A549 (cell line): ENCODE measurements at regions not wholly inside any gene's neighbourhood (a gene's known extent, or its start where the extent isn't known, plus 50 kb on each side); places are given as distances from the start of the nearest gene placed in this dataset.

ENCODE experiments used
- EP300 ChIP-seq, 2 experiments: fragments of >200 bp; sonication (Bioruptor Twin); formaldehyde crosslinking; IDR thresholded peaks; 2 replicates in 1 of 2; 3 replicates in 1 of 2; pipeline ENCODE4 v1.6.1; 2016 to 2017
- JUNB ChIP-seq: fragments of >200 bp; sonication (Bioruptor Twin); formaldehyde crosslinking; IDR thresholded peaks from 2 replicates; pipeline ENCODE4 v1.6.1; 2016
- RCOR1 ChIP-seq: fragments of 150-350 bp; IDR thresholded peaks from 2 replicates; pipeline ENCODE4 v1.6.1; 2014; ENCODE audit warnings: antibody characterized with exemption, low read length, low read depth
- TF ChIP-seq, protein P1 (sequence below): fragments of >200 bp; sonication (Bioruptor Twin); formaldehyde crosslinking; IDR thresholded peaks from 3 replicates; pipeline ENCODE4 v1.5.1; 2016
- TF ChIP-seq, protein P2 (sequence below): fragments of 200-600 bp; sonication (generic); IDR thresholded peaks from 2 replicates; pipeline ENCODE4 v1.6.1; 2016; ENCODE audit warnings: antibody characterized with exemption, mild to moderate bottlenecking, moderate library complexity

DNA sequence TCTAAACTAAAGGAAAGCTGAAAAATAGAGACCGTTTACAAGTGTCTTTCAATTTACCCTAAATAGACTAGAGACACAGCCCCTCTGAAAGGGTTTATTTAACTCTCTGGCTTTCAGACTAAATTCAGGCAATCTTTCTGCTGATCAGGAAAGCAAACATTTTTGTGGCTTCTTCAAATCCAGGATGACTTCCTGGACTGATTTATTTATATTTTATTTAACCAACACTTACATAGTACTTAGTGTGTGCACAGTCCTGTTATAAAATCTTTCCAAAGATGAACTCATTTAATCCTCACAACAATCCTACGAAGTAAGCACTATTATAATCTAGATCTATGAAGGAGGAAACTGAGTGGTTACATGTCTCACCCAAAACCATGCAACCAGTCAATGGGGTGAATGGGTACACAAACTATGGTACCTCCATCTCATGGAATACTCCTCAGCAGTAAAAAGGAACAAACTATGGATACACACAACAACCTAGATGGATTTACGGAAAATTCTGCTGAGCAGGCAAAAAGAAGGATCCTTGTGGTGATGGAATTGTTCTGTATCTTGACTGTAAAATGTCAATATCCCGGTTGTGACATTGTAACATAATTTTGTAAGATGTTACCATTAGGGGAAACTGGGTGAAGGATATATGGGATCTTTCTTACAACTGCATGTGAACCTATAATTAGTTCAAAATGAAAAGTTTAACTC lies 64.1 kb upstream of the MAMLD1 start:
- TF ChIP-seq, protein P1, sequence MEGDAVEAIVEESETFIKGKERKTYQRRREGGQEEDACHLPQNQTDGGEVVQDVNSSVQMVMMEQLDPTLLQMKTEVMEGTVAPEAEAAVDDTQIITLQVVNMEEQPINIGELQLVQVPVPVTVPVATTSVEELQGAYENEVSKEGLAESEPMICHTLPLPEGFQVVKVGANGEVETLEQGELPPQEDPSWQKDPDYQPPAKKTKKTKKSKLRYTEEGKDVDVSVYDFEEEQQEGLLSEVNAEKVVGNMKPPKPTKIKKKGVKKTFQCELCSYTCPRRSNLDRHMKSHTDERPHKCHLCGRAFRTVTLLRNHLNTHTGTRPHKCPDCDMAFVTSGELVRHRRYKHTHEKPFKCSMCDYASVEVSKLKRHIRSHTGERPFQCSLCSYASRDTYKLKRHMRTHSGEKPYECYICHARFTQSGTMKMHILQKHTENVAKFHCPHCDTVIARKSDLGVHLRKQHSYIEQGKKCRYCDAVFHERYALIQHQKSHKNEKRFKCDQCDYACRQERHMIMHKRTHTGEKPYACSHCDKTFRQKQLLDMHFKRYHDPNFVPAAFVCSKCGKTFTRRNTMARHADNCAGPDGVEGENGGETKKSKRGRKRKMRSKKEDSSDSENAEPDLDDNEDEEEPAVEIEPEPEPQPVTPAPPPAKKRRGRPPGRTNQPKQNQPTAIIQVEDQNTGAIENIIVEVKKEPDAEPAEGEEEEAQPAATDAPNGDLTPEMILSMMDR, result no peak
- TF ChIP-seq JUNB, result no peak
- no peak for TF ChIP-seq EP300 (IDR thresholded peaks at IDR 0.05)
- TF ChIP-seq, protein P2, sequence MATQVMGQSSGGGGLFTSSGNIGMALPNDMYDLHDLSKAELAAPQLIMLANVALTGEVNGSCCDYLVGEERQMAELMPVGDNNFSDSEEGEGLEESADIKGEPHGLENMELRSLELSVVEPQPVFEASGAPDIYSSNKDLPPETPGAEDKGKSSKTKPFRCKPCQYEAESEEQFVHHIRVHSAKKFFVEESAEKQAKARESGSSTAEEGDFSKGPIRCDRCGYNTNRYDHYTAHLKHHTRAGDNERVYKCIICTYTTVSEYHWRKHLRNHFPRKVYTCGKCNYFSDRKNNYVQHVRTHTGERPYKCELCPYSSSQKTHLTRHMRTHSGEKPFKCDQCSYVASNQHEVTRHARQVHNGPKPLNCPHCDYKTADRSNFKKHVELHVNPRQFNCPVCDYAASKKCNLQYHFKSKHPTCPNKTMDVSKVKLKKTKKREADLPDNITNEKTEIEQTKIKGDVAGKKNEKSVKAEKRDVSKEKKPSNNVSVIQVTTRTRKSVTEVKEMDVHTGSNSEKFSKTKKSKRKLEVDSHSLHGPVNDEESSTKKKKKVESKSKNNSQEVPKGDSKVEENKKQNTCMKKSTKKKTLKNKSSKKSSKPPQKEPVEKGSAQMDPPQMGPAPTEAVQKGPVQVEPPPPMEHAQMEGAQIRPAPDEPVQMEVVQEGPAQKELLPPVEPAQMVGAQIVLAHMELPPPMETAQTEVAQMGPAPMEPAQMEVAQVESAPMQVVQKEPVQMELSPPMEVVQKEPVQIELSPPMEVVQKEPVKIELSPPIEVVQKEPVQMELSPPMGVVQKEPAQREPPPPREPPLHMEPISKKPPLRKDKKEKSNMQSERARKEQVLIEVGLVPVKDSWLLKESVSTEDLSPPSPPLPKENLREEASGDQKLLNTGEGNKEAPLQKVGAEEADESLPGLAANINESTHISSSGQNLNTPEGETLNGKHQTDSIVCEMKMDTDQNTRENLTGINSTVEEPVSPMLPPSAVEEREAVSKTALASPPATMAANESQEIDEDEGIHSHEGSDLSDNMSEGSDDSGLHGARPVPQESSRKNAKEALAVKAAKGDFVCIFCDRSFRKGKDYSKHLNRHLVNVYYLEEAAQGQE, result no peak
- TF ChIP-seq RCOR1, result no peak
